AG04450 (cell line): ENCODE measurements at regions not wholly inside any gene's neighbourhood (a gene's known extent, or its start where the extent isn't known, plus 50 kb on each side); places are given as distances from the start of the nearest gene placed in this dataset.

Experiments
- CTCF ChIA-PET: fragments of 300-600, 350-600 bp; formaldehyde crosslinking; extraction: SDS; loops from one replicate; lab custom pipeline; 2022; ENCODE audit warnings: antibody characterized with exemption, inconsistent platforms; lab: Charles Lee
- POLR2A ChIA-PET: fragments of 350-600 bp; formaldehyde crosslinking; extraction: SDS; loops from one replicate; lab custom pipeline; 2021; ENCODE audit warnings: antibody characterized with exemption, inconsistent platforms; lab: Yijun Ruan, JAX
- DNase-seq: peaks from one replicate; pipeline ENCODE4 v3.0.0-alpha.2; 2011; ENCODE audit warnings: low read depth, low spot score
- H3K27ac ChIP-seq: one replicate; pipeline ENCODE4 v1.5.1; 2012; ENCODE audit warnings: low read depth, low read length, control low read depth
- H3K27me3 ChIP-seq: one replicate; pipeline ENCODE4 v1.6.0; 2012; ENCODE audit warnings: low read length; ENCODE audit not compliant: control insufficient read depth, insufficient read depth
- H3K4me3 ChIP-seq: 2 replicates; pipeline ENCODE4 v1.5.1; 2011; ENCODE audit warnings: mild to moderate bottlenecking, low read depth, low read length, control low read depth
- H3K9me3 ChIP-seq: 2 replicates; pipeline ENCODE4 v1.5.1; 2012; ENCODE audit warnings: low read length; ENCODE audit not compliant: control insufficient read depth, insufficient read depth
- CTCF ChIP-seq: IDR thresholded peaks from 2 replicates; pipeline ENCODE4 v1.5.1; 2011; ENCODE audit warnings: low read depth, low read length, control low read depth, inconsistent platforms

GRCh38 chr7:53947732-53948131 lies 594.4 kb upstream of the VSTM2A start:
- no peaks in the 10 kb centered on the region for H3K27me3 ChIP-seq
- ChIA-PET POLR2A (no interaction called here), CTCF (no interaction called here)
- peaks cover under 1% of the 10 kb centered on the region; the same call in 1 of the 2 replicates for H3K9me3 ChIP-seq
- TF ChIP-seq CTCF, result no peak
- H3K27ac ChIP-seq, result no peak overlapping the region
- DNase-seq, result no peak
- H3K4me3 ChIP-seq, result no peak overlapping the region

- CTCF ChIA-PET, result no interaction called here
- no peak for TF ChIP-seq CTCF
- Histone ChIP-seq H3K9me3 (peaks cover 4% of the 10 kb centered on the region; the same call in 1 of the 2 replicates), H3K27ac (no peak overlapping the region), H3K27me3 (no peaks in the 10 kb centered on the region), H3K4me3 (no peak overlapping the region)
- POLR2A ChIA-PET, result no interaction called here
- DNase-seq, result no peak
These were observed 576.5 kb upstream of the VSTM2A start for GRCh38 chr7:53965716-53966115.

GRCh38 chr7:53983480-53983879 lies 558.7 kb upstream of the VSTM2A start:
- Histone ChIP-seq H3K27ac (no peak overlapping the region), H3K4me3 (no peak overlapping the region), H3K9me3 (peaks cover 11% of the 10 kb centered on the region), H3K27me3 (no peaks in the 10 kb centered on the region)
- ChIA-PET POLR2A (no interaction called here), CTCF (no interaction called here)
- no peak for DNase-seq
- no peak for TF ChIP-seq CTCF

- DNase-seq, result no peak
- Histone ChIP-seq H3K9me3 (peaks cover 11% of the 10 kb centered on the region), H3K27me3 (no peaks in the 10 kb centered on the region), H3K4me3 (no peak overlapping the region), H3K27ac (no peak overlapping the region)
- ChIA-PET CTCF (no interaction called here), POLR2A (no interaction called here)
- no peak for TF ChIP-seq CTCF
These were observed 557.4 kb upstream of the VSTM2A start for GRCh38 chr7:53984776-53985175.

- Histone ChIP-seq H3K4me3 (no peak overlapping the region), H3K27me3 (no peaks in the 10 kb centered on the region), H3K27ac (no peak overlapping the region), H3K9me3 (peaks cover 17% of the 10 kb centered on the region)
- ChIA-PET CTCF (no interaction called here), POLR2A (no interaction called here)
- TF ChIP-seq CTCF, result no peak
- DNase-seq, result no peak
These were observed 553.8 kb upstream of the VSTM2A start for GRCh38 chr7:53988376-53988775.
